Erythroblast (primary cell): ENCODE measurements at regions not wholly inside any gene's neighbourhood (a gene's known extent, or its start where the extent isn't known, plus 50 kb on each side); places are given as distances from the start of the nearest gene placed in this dataset.

Experiments
- GATA1 ChIP-seq: IDR thresholded peaks from 2 replicates; pipeline ENCODE4 v1.6.1; 2011; ENCODE audit warnings: low read depth, mild to moderate bottlenecking, control low read depth, low read length, moderate library complexity
- POLR2A ChIP-seq: IDR thresholded peaks from 2 replicates; pipeline ENCODE4 v1.6.1; 2011; ENCODE audit warnings: mild to moderate bottlenecking, low read length

DNA sequence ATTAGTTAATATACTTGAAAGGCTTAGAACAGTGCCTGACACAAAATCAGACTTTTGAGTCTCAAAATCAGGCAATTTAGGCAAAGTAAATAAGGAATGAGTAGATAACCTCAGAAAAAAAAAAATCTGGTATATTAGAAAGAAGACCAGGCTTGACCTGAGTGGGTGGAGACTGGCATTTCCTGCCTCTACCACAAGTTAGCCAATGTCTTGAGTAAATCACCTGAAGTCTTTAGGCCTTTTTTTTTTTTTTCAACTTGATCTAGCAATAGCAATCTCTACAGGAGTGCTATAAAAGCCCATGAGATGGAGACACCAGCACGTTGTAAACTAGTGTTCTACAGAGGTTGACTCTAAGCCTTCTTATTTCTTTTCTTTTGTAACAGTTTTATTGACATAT lies 104.2 kb upstream of the RASEF start:
- TF ChIP-seq POLR2A (no peak), GATA1 (no peak)
